ENCODE measurements at regions not wholly inside any gene's neighbourhood (a gene's known extent, or its start where the extent isn't known, plus 50 kb on each side); places are given as distances from the start of the nearest gene placed in this dataset.

DNA sequence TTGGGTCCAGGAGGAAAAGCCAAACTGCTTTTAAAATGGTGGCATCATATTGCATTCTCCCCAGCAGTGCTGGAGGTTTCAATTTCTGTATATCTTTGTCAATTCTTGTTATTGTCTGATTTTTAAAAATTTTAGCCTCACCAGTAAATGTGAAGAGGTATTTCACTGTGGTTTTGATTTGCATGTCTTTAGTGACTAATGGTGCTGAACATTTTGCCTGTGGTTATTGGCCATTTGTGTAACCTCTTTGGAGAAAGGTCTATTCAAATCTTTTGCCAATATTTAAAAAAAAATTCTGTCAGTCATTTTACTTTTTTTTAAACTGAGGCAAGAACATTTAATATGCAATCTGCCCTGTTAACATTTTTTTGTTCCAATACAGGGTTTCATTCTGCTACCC is 322.1 kb downstream of the TLL1 start:
- H2AK5ac ChIP-seq (ENCODE audit: low read depth, low read length), result no peak overlapping the region
- H3K36me3 ChIP-seq (ENCODE audit: control insufficient read depth in 2 of 4, insufficient read depth in 4 of 4, low read length in 3 of 4), result no peaks in the 10 kb centered on the region
- no peak overlapping the region for H3K4me2 ChIP-seq (ENCODE audit: insufficient read depth in 1 of 2, low read depth in 2 of 2, low read length in 2 of 2)
- no peak overlapping the region for H2BK15ac ChIP-seq (ENCODE audit: low read length)
- no peak overlapping the region for H3K56ac ChIP-seq (replicated peaks; ENCODE audit: insufficient read length, low read depth, low read length)
- H4K91ac ChIP-seq (replicated peaks; ENCODE audit: insufficient read length, low read length), result no peak overlapping the region
- DNase-seq (ENCODE audit: low read depth in 1 of 2, low spot score in 2 of 2), result no peak
- H2BK5ac ChIP-seq (ENCODE audit: low read depth, low read length), result no peak overlapping the region
- no peaks in the 10 kb centered on the region for H3K23me2 ChIP-seq (ENCODE audit: low read depth, low read length)
- H3K79me2 ChIP-seq (ENCODE audit: control insufficient read depth in 1 of 2, insufficient read depth in 2 of 2, low read length in 2 of 2), result no peaks in the 10 kb centered on the region
- TF ChIP-seq EGR1 (IDR thresholded peaks at IDR 0.05; ENCODE audit: borderline replicate concordance, low read depth, low read length) (no peak), HDAC6 (IDR thresholded peaks at IDR 0.05; ENCODE audit: low read depth, low read length) (no peak), BRCA1 (IDR thresholded peaks at IDR 0.05; ENCODE audit: low read depth, low read length) (no peak), CTBP2 (IDR thresholded peaks at IDR 0.05; ENCODE audit: borderline replicate concordance, insufficient read depth, insufficient read length, low read length) (no peak), CREB1 (IDR thresholded peaks at IDR 0.05) (no peak), POLR2AphosphoS5 (IDR thresholded peaks at IDR 0.05; ENCODE audit: low read depth, low read length) (no peak), RFX5 (IDR thresholded peaks at IDR 0.05; ENCODE audit: borderline replicate concordance, low read depth, low read length) (no peak), JUND (IDR thresholded peaks at IDR 0.05; ENCODE audit: low read length) (no peak), POU5F1 (IDR thresholded peaks at IDR 0.05; ENCODE audit: low read depth, low read length) (no peak), KDM5A (IDR thresholded peaks at IDR 0.05; ENCODE audit: low read length) (no peak), TBP (IDR thresholded peaks at IDR 0.05; ENCODE audit: low read depth, low read length) (no peak)
- TF ChIP-seq, protein P1, sequence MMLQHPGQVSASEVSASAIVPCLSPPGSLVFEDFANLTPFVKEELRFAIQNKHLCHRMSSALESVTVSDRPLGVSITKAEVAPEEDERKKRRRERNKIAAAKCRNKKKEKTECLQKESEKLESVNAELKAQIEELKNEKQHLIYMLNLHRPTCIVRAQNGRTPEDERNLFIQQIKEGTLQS (IDR thresholded peaks at IDR 0.05; ENCODE audit: insufficient read depth, low read depth, low read length), result no peak
- no peak overlapping the region for H3K23ac ChIP-seq (ENCODE audit: insufficient read length)
- H2BK12ac ChIP-seq (ENCODE audit: low read depth, low read length), result no peak overlapping the region
- no peak overlapping the region for H3K4ac ChIP-seq (replicated peaks; ENCODE audit: insufficient read length, low read depth, low read length)
- no peak overlapping the region for H3K4me3 ChIP-seq (ENCODE audit: extremely low read depth in 1 of 4, insufficient read depth in 2 of 4, low read depth in 3 of 4, low read length in 4 of 4)
- no peaks in the 10 kb centered on the region for H3K9me3 ChIP-seq (ENCODE audit: insufficient read depth in 2 of 2, low read depth in 1 of 2, low read length in 1 of 2)
- H3K79me1 ChIP-seq (ENCODE audit: low read depth, low read length), result no peaks in the 10 kb centered on the region
- H3K27me3 ChIP-seq (replicated peaks in 1 of 4; ENCODE audit: control insufficient read depth in 3 of 4, extremely low read depth in 1 of 4, insufficient read depth in 3 of 4, low read length in 3 of 4), result no peaks in the 10 kb centered on the region
- no peak overlapping the region for H2BK20ac ChIP-seq (ENCODE audit: low read length)
- H3K14ac ChIP-seq (ENCODE audit: insufficient read length), result no peak overlapping the region
- H3K18ac ChIP-seq (ENCODE audit: extremely low read depth, low read length), result no peak overlapping the region
- no peak for FAIRE-seq
- no peak overlapping the region for H4K8ac ChIP-seq (ENCODE audit: extremely low read depth, insufficient read depth, low read length)
- POLR2A ChIA-PET (ENCODE audit: partially characterized antibody), result no interaction called here
- H4K20me1 ChIP-seq (replicated peaks in 1 of 2; ENCODE audit: control insufficient read depth in 1 of 2, insufficient read depth in 2 of 2, low read length in 2 of 2), result no peaks in the 10 kb centered on the region
- CTCF ChIA-PET (ENCODE audit: partially characterized antibody), result no interaction called here
- H2BK120ac ChIP-seq (replicated peaks; ENCODE audit: low read depth, low read length), result no peak overlapping the region
- H4K5ac ChIP-seq (ENCODE audit: insufficient read length, low read depth, low read length), result no peak overlapping the region
- H3K27ac ChIP-seq (ENCODE audit: low read depth, low read length), result no peak overlapping the region
- H3K4me1 ChIP-seq (replicated peaks in 1 of 4; ENCODE audit: control insufficient read depth in 3 of 4, insufficient read depth in 4 of 4, low read length in 3 of 4), result no peaks in the 10 kb centered on the region
- H2AFZ ChIP-seq (ENCODE audit: low read length), result no peak overlapping the region
- H3K9ac ChIP-seq (replicated peaks in 1 of 4; ENCODE audit: extremely low read depth in 1 of 4, low read depth in 3 of 4, low read length in 3 of 4), result no peak overlapping the region
